Neural cell (in vitro differentiated cells): ENCODE measurements at regions not wholly inside any gene's neighbourhood (a gene's known extent, or its start where the extent isn't known, plus 50 kb on each side); places are given as distances from the start of the nearest gene placed in this dataset.

ENCODE experiments used
- CTCF ChIP-seq: fragments of 450-650 bp; IDR thresholded peaks from 2 replicates; pipeline ENCODE4 v1.5.1; 2014; ENCODE audit warnings: antibody characterized with exemption, mild to moderate bottlenecking, moderate library complexity; ENCODE audit not compliant: poor library complexity, severe bottlenecking
- EP300 ChIP-seq: fragments of 450-650 bp; conservative IDR thresholded peaks from 2 replicates; pipeline ENCODE4 v1.6.1; 2014; ENCODE audit warnings: antibody characterized with exemption, mild to moderate bottlenecking, moderate library complexity; ENCODE audit not compliant: poor library complexity, severe bottlenecking
- MXI1 ChIP-seq: fragments of 450-650 bp; conservative IDR thresholded peaks from 2 replicates; pipeline ENCODE4 v1.6.1; 2014; ENCODE audit warnings: antibody characterized with exemption, mild to moderate bottlenecking; ENCODE audit not compliant: poor library complexity, severe bottlenecking
- POLR2AphosphoS5 ChIP-seq: IDR thresholded peaks from 2 replicates; pipeline ENCODE4 v1.6.1; 2012
- RAD21 ChIP-seq: fragments of 450-650 bp; conservative IDR thresholded peaks from 2 replicates; pipeline ENCODE4 v1.6.1; 2014; ENCODE audit warnings: antibody characterized with exemption, mild to moderate bottlenecking, moderate library complexity
- SMC3 ChIP-seq: fragments of 450-650 bp; conservative IDR thresholded peaks from 2 replicates; pipeline ENCODE4 v1.6.1; 2014; ENCODE audit warnings: antibody characterized with exemption, mild to moderate bottlenecking, moderate library complexity; ENCODE audit not compliant: poor library complexity
- TAF1 ChIP-seq: IDR thresholded peaks from 2 replicates; pipeline ENCODE4 v1.6.1; 2012; ENCODE audit warnings: low read depth
- TF ChIP-seq, protein P1 (sequence below): IDR thresholded peaks from 2 replicates; pipeline ENCODE4 v1.6.1; 2012; ENCODE audit warnings: borderline replicate concordance

GRCh38 chr4:121228848-121229247 is 64.7 kb upstream of the TNIP3 start:
- TF ChIP-seq CTCF (no peak), EP300 (no peak), SMC3 (no peak), TAF1 (no peak), POLR2AphosphoS5 (no peak), RAD21 (no peak), MXI1 (no peak)
- TF ChIP-seq, protein P1, sequence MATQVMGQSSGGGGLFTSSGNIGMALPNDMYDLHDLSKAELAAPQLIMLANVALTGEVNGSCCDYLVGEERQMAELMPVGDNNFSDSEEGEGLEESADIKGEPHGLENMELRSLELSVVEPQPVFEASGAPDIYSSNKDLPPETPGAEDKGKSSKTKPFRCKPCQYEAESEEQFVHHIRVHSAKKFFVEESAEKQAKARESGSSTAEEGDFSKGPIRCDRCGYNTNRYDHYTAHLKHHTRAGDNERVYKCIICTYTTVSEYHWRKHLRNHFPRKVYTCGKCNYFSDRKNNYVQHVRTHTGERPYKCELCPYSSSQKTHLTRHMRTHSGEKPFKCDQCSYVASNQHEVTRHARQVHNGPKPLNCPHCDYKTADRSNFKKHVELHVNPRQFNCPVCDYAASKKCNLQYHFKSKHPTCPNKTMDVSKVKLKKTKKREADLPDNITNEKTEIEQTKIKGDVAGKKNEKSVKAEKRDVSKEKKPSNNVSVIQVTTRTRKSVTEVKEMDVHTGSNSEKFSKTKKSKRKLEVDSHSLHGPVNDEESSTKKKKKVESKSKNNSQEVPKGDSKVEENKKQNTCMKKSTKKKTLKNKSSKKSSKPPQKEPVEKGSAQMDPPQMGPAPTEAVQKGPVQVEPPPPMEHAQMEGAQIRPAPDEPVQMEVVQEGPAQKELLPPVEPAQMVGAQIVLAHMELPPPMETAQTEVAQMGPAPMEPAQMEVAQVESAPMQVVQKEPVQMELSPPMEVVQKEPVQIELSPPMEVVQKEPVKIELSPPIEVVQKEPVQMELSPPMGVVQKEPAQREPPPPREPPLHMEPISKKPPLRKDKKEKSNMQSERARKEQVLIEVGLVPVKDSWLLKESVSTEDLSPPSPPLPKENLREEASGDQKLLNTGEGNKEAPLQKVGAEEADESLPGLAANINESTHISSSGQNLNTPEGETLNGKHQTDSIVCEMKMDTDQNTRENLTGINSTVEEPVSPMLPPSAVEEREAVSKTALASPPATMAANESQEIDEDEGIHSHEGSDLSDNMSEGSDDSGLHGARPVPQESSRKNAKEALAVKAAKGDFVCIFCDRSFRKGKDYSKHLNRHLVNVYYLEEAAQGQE: no peak
